ENCODE measurements at regions not wholly inside any gene's neighbourhood (a gene's known extent, or its start where the extent isn't known, plus 50 kb on each side); places are given as distances from the start of the nearest gene placed in this dataset.

GRCh38 chr1:5731110-5731423, 261.2 kb downstream of the NPHP4 start:
- DNase-seq = no peak

GRCh38 chr1:5730272-5731109, 261.7 kb downstream of the NPHP4 start:
- Histone ChIP-seq H3K4me3 (no peak overlapping the region), H3K27me3 (peaks cover 0 to 59% (median 12%) of the 10 kb centered on the region in 3 donors), H3K4me1 (no peaks in the 10 kb centered on the region), H3K27ac (no peak overlapping the region), H3K9me3 (no peaks in the 10 kb centered on the region), H3K36me3 (no peaks in the 10 kb centered on the region)
- intact Hi-C loops (cut with DNase I; ENCODE audit: low total_unique reads) = no loop called here
- DNase-seq = no peak
- WGBS, 5 donors = 77 to 91% (median 84%) methylated on average over 16 of the region's 16 CpGs
- no peak for TF ChIP-seq CTCF (IDR thresholded peaks at IDR 0.05)
- no peak for TF ChIP-seq POLR2A (IDR thresholded peaks at IDR 0.05)
- no peak for TF ChIP-seq EP300 (IDR thresholded peaks at IDR 0.05)
- TF ChIP-seq POLR2AphosphoS5 (IDR thresholded peaks at IDR 0.05) = no peak

More at GRCh38 chr1:5731110-5731423, 261.2 kb downstream of the NPHP4 start:
- peaks cover 0 to 53% (median 12%) of the 10 kb centered on the region in 3 donors for H3K27me3 ChIP-seq
- no peaks in the 10 kb centered on the region for H3K9me3 ChIP-seq
- H3K4me3 ChIP-seq = no peak overlapping the region
- 75 to 88% (median 82%) methylated on average over 4 to 5 of the region's 5 CpGs for WGBS, 5 donors
- no peaks in the 10 kb centered on the region for H3K4me1 ChIP-seq
- no peaks in the 10 kb centered on the region for H3K36me3 ChIP-seq
- no peak overlapping the region for H3K27ac ChIP-seq
- TF ChIP-seq POLR2AphosphoS5 (IDR thresholded peaks at IDR 0.05) (no peak), CTCF (IDR thresholded peaks at IDR 0.05) (no peak), POLR2A (IDR thresholded peaks at IDR 0.05) (no peak), EP300 (IDR thresholded peaks at IDR 0.05) (no peak)
- intact Hi-C loops (cut with DNase I; ENCODE audit: low total_unique reads) = no loop called here

GRCh38 chr1:5729636-5730145, 262.5 kb downstream of the NPHP4 start:
- intact Hi-C loops (cut with DNase I; ENCODE audit: low total_unique reads) = no loop called here
- Histone ChIP-seq H3K4me3 (no peak overlapping the region), H3K27me3 (peaks cover 0 to 61% (median 8%) of the 10 kb centered on the region in 3 donors), H3K4me1 (no peaks in the 10 kb centered on the region), H3K9me3 (no peaks in the 10 kb centered on the region), H3K27ac (no peak overlapping the region), H3K36me3 (no peaks in the 10 kb centered on the region)
- TF ChIP-seq POLR2A (IDR thresholded peaks at IDR 0.05) (no peak), POLR2AphosphoS5 (IDR thresholded peaks at IDR 0.05) (no peak), EP300 (IDR thresholded peaks at IDR 0.05) (no peak), CTCF (IDR thresholded peaks at IDR 0.05) (no peak)
- 63 to 86% (median 83%) methylated on average over 2 to 4 of the region's 4 CpGs for WGBS, 5 donors
- no peak for DNase-seq

GRCh38 chr1:5728663-5729355, 263.4 kb downstream of the NPHP4 start:
- 47 to 56% (median 50%) methylated on average over 5 of the region's 5 CpGs for WGBS, 5 donors
- H3K27ac ChIP-seq = no peak overlapping the region
- TF ChIP-seq CTCF (IDR thresholded peaks at IDR 0.05) (no peak), EP300 (IDR thresholded peaks at IDR 0.05) (no peak), POLR2AphosphoS5 (IDR thresholded peaks at IDR 0.05) (no peak), POLR2A (IDR thresholded peaks at IDR 0.05) (no peak)
- H3K4me1 ChIP-seq = no peaks in the 10 kb centered on the region
- intact Hi-C loops (cut with DNase I; ENCODE audit: low total_unique reads) = no loop called here
- H3K4me3 ChIP-seq = no peak overlapping the region
- DNase-seq = no peak
- no peaks in the 10 kb centered on the region for H3K36me3 ChIP-seq
- peaks cover 0 to 58% (median 6%) of the 10 kb centered on the region in 3 donors for H3K27me3 ChIP-seq
- H3K9me3 ChIP-seq = no peaks in the 10 kb centered on the region
